SK-N-SH treated with all-trans-retinoic acid at 6 μM for 48 hours (cell line): ENCODE measurements at regions not wholly inside any gene's neighbourhood (a gene's known extent, or its start where the extent isn't known, plus 50 kb on each side); places are given as distances from the start of the nearest gene placed in this dataset.

Experiments used
- ARNTL ChIP-seq: fragments of 450-650 bp; formaldehyde crosslinking; IDR thresholded peaks from 2 replicates; pipeline ENCODE4 v1.5.0; 2020; ENCODE audit warnings: low read depth, mild to moderate bottlenecking, moderate library complexity, borderline replicate concordance
- CREB5 ChIP-seq: fragments of 250-450 bp; sonication (Bioruptor Pico); IDR thresholded peaks from 2 replicates; pipeline ENCODE4 v1.5.1; 2020; ENCODE audit warnings: low read depth, mild to moderate bottlenecking, moderate library complexity
- GLIS3 ChIP-seq: fragments of 250-450 bp; sonication (Bioruptor Pico); IDR thresholded peaks from 2 replicates; pipeline ENCODE4 v1.5.0; 2020; ENCODE audit warnings: mild to moderate bottlenecking, moderate library complexity
- PPARA ChIP-seq: fragments of 250-450 bp; sonication (Bioruptor Pico); IDR thresholded peaks from 2 replicates; pipeline ENCODE4 v1.5.0; 2020; ENCODE audit warnings: mild to moderate bottlenecking, borderline replicate concordance
- ZFP3 ChIP-seq: fragments of 250-450 bp; sonication (Bioruptor Pico); IDR thresholded peaks from 2 replicates; pipeline ENCODE4 v1.5.0; 2020; ENCODE audit warnings: mild to moderate bottlenecking, moderate library complexity
- TF ChIP-seq, protein P1 (sequence below): fragments of 250-450 bp; sonication (Bioruptor Pico); IDR thresholded peaks from 2 replicates; pipeline ENCODE4 v1.8.0; 2020; ENCODE audit warnings: mild to moderate bottlenecking, moderate library complexity, borderline replicate concordance

GRCh38 chr10:47198221-47198620 is 101.8 kb upstream of the GDF10 start:
- TF ChIP-seq PPARA (CRISPR knock-in tag), result no peak
- TF ChIP-seq, protein P1, sequence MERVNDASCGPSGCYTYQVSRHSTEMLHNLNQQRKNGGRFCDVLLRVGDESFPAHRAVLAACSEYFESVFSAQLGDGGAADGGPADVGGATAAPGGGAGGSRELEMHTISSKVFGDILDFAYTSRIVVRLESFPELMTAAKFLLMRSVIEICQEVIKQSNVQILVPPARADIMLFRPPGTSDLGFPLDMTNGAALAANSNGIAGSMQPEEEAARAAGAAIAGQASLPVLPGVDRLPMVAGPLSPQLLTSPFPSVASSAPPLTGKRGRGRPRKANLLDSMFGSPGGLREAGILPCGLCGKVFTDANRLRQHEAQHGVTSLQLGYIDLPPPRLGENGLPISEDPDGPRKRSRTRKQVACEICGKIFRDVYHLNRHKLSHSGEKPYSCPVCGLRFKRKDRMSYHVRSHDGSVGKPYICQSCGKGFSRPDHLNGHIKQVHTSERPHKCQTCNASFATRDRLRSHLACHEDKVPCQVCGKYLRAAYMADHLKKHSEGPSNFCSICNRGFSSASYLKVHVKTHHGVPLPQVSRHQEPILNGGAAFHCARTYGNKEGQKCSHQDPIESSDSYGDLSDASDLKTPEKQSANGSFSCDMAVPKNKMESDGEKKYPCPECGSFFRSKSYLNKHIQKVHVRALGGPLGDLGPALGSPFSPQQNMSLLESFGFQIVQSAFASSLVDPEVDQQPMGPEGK, result no peak
- no peak for TF ChIP-seq CREB5 (CRISPR knock-in tag)
- no peak for TF ChIP-seq ZFP3
- TF ChIP-seq GLIS3 (CRISPR knock-in tag), result no peak
- TF ChIP-seq ARNTL (CRISPR knock-in tag), result no peak
